ENCODE measurements at regions not wholly inside any gene's neighbourhood (a gene's known extent, or its start where the extent isn't known, plus 50 kb on each side); places are given as distances from the start of the nearest gene placed in this dataset.

DNA sequence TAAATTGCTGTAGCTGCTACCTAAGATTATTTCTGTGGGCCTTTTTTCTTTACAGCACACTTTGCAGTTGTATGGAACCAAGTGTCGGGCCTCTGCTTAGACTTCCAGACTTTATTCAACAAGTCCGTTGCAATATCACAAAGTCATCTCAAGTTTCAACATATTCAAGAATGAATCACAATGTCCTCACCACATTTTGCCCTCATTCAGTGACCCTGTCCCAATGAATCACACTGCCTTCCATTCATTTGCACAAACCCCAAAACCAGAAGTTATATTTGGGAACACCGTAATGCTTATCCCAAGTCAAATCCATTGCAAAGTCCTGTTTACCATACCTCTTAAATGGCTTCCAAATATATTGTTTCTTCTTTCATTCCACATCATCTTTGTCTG lies 439.6 kb downstream of the CSNK1G3 start:
- no peak overlapping the region for H3K27ac ChIP-seq
- no peak for TF ChIP-seq ZFX (IDR thresholded peaks at IDR 0.05; ENCODE audit: borderline replicate concordance)
- TF ChIP-seq, protein P1, sequence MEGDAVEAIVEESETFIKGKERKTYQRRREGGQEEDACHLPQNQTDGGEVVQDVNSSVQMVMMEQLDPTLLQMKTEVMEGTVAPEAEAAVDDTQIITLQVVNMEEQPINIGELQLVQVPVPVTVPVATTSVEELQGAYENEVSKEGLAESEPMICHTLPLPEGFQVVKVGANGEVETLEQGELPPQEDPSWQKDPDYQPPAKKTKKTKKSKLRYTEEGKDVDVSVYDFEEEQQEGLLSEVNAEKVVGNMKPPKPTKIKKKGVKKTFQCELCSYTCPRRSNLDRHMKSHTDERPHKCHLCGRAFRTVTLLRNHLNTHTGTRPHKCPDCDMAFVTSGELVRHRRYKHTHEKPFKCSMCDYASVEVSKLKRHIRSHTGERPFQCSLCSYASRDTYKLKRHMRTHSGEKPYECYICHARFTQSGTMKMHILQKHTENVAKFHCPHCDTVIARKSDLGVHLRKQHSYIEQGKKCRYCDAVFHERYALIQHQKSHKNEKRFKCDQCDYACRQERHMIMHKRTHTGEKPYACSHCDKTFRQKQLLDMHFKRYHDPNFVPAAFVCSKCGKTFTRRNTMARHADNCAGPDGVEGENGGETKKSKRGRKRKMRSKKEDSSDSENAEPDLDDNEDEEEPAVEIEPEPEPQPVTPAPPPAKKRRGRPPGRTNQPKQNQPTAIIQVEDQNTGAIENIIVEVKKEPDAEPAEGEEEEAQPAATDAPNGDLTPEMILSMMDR (IDR thresholded peaks at IDR 0.05): no peak

DNA sequence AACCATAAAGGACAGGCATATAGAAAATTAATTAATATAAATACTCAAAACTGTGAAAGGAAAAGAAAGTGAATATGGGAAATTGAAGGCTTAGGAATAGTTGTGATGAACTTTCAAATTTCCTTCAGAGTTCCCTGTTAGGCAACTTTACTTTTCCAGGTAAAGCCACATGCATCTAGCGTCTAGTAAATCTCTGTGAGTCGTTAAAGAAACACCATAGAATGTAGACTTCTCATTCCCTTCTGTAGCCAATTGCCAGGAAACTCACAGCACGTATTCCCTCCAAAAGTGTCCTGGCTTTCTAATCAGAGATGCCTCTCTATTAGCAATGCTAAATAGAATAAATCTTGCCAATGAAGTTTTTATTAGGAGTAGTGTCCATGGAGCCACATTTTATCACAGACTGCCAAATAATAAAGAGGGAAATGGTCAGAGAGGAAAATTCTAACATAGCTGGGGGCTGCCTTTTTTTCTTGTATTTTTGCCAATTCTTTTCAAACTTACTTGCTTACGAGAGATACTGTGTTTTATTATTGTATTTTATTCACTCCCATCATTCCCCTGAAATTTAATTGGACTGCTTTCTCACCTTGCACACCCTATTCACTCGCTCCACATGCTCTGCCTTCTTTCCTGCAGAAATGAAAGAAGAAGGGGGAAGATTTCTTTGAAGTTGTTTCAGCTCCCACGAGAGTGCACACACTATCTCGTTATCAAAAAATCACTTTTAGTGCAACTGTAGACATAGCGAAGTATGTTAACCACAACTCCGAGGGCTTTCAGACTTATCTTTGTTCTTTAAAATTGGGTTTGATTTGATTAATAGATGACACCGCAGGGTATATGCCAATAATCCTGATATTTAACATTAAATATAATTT lies 439.0 kb downstream of the CSNK1G3 start:
- TF ChIP-seq, protein P1 (IDR thresholded peaks at IDR 0.05): no peak
- TF ChIP-seq ZFX (IDR thresholded peaks at IDR 0.05; ENCODE audit: borderline replicate concordance): no peak
- no peak overlapping the region for H3K27ac ChIP-seq

DNA sequence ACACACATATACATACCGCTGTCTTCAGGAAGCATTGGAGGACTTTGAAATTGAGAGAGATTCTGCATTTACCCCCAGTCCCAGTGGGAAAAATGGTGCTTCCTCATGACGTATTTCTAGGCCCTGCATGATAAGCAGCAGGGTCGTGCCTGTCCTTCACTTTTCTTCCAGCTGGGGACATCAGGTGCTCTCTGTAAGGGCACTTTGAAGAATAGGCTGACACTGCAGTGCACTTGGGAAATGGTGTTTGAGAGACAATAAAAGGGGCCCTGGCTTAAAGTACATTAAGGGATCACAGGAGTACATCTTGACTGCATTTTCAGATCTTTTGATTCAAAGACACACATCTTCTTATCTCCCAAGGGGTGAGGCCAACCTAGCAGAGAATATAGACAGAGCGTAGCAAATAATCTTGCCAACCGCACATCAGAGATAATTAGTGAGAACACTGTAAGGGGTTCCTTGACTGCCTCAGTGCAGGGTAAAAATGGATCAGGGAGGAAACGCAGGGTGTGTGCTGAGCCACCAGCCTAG lies 437.9 kb downstream of the CSNK1G3 start:
- H3K27ac ChIP-seq: no peak overlapping the region
- TF ChIP-seq, protein P1 (IDR thresholded peaks at IDR 0.05): no peak
- TF ChIP-seq ZFX (IDR thresholded peaks at IDR 0.05; ENCODE audit: borderline replicate concordance): no peak

DNA sequence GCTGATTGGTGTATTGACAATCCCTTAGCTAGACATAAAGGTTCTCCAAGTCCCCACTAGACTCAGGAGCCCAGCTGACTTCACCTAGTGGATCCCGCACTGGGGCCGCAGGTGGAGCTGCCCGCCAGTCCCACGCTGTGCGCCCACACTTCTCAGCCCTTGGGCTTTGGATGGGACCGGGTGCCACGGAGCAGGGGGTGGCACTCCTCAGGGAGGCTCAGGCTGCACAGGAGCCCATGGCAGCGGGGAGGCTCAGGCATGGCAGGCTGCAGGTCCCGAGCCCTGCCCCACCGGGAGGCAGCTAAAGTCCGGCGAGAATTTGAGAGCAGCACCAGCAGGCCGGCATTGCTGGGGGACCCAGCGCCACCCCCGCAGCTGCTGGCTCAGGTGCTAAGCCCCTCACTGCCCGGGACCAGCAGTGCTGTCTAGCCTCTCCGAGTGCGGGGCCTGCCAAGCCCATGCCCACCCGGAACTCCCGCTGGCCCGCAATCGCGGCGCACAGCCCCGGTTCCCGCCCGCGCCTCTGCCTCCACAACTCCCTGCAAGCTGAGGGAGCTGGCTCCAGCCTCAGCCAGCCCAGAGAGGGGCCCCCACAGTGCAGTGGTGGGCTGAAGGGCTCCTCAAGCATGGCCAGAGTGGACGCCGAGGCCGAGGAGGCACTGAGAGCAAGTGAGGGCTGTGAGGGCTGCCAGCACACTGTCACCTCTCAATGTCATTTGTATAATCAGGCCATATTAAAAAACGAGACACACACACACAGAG lies 437.2 kb downstream of the CSNK1G3 start:
- H3K27ac ChIP-seq: no peak overlapping the region
- no peak for TF ChIP-seq ZFX (IDR thresholded peaks at IDR 0.05; ENCODE audit: borderline replicate concordance)
- TF ChIP-seq, protein P1 (IDR thresholded peaks at IDR 0.05): no peak

DNA sequence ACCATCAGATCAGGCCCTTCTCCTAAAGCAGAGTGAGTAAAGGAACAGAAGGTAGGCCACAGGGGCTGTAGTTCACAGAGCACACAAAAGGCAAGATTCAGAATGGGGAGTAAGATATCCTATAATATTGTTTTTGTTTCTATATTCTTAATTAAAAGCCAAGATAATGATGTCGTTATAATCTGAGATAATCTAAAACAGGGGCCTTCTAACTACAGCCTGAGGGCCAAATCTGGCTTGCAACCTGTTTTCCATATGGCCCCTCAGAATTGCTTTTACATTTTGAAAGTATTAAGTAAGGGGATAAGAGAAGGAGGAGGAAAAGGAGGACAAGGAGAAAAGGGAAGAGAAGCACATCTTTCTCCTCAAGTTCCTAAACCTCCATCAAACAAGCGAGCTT lies 435.8 kb downstream of the CSNK1G3 start:
- no peak for TF ChIP-seq ZFX (IDR thresholded peaks at IDR 0.05; ENCODE audit: borderline replicate concordance)
- TF ChIP-seq, protein P1 (IDR thresholded peaks at IDR 0.05): no peak
- no peak overlapping the region for H3K27ac ChIP-seq

DNA sequence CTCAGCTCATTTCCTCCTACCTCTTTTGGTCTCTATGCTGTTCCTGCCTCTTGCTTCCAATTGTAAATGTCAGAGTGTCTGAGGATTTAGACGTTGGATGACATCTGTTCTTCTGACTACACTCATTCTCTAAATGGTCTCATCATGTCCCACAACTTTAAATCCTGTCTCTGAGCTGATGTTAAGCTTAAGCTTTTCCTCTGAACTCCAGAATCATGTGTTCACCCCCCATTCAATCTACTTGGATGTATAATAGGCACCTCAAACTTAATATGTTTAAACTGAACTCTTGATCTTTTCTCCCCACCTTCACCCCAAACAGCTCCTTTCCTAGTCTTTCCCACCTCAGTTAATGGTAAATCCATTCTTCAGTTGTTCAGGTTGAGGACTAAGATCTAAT lies 433.6 kb downstream of the CSNK1G3 start:
- no peak overlapping the region for H3K27ac ChIP-seq
- no peak for TF ChIP-seq ZFX (IDR thresholded peaks at IDR 0.05; ENCODE audit: borderline replicate concordance)

DNA sequence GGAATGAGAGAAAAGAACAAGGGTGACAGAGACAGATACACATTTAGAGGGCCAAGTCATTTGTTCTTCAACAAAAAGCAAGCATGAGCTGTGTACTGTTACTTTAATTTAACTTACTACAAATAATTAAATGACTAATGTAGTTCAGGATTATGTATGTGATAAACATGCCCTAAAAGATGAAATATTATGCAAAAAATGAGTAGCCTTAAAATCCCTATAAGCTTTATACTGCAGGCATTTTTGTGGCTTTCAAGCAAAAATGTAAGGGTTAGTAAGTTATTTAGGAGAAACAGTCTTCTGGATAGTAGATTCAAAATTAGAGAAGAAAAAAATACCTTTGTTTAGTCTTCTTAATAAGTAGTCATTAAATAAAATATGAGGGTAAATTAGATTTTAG lies 431.2 kb downstream of the CSNK1G3 start:
- H3K27ac ChIP-seq: no peak overlapping the region
- no peak for TF ChIP-seq ZFX (IDR thresholded peaks at IDR 0.05; ENCODE audit: borderline replicate concordance)
- TF ChIP-seq, protein P1 (IDR thresholded peaks at IDR 0.05): no peak

Measured in 22Rv1 (cell line).